GM10266 (cell line): ENCODE measurements at regions not wholly inside any gene's neighbourhood (a gene's known extent, or its start where the extent isn't known, plus 50 kb on each side); places are given as distances from the start of the nearest gene placed in this dataset.

ENCODE experiments used
- DNase-seq: peaks from one replicate; pipeline ENCODE4 v3.0.0; 2012; ENCODE audit errors: extremely low spot score
- CTCF ChIP-seq: IDR thresholded peaks from 2 replicates; pipeline ENCODE4 v1.5.1; 2012; ENCODE audit warnings: mild to moderate bottlenecking, low read depth; ENCODE audit not compliant: control insufficient read depth, insufficient read depth; ENCODE audit errors: missing control alignments

DNA sequence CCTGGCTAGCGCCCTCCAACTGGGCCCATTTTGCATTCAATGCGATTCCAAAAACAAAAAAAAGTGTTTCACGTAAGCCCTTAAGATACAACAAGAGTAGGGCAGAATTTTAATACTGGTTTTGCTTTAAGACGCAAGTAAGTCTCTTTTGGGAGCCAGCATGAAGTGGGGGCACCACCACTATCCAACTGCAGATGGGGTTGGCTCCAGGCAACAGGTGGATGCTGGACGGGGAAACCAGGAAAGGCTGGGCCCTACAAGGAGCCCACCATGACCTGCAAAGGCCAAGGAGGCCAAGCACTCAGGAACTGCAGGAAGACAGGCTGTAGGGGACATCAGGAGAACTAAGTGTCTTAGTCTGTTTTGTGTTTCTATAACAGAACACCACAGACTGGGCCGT is 86.5 kb upstream of the INSIG1 start:
- no peak for DNase-seq
- no peak for TF ChIP-seq CTCF

DNA sequence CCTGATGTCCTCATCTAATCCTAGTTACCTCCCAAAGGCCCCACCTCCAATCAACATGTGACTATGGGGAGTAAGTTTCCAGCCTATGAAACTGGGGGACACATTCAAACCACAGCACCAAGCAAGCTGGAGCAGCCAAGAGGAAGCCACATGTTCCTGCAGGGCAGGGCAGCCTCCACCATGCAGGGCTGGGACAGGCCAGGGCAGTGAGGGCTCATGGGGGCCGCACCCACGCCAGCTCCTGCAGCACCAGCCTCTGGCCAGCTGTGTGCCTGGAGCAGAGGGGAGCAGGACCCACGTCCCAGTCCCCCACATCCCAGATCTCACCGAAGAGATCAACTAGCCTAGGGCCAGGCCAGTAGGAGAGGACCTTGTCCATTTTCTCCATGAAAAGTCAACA is 85.9 kb upstream of the INSIG1 start:
- no peak for TF ChIP-seq CTCF
- DNase-seq = no peak

DNA sequence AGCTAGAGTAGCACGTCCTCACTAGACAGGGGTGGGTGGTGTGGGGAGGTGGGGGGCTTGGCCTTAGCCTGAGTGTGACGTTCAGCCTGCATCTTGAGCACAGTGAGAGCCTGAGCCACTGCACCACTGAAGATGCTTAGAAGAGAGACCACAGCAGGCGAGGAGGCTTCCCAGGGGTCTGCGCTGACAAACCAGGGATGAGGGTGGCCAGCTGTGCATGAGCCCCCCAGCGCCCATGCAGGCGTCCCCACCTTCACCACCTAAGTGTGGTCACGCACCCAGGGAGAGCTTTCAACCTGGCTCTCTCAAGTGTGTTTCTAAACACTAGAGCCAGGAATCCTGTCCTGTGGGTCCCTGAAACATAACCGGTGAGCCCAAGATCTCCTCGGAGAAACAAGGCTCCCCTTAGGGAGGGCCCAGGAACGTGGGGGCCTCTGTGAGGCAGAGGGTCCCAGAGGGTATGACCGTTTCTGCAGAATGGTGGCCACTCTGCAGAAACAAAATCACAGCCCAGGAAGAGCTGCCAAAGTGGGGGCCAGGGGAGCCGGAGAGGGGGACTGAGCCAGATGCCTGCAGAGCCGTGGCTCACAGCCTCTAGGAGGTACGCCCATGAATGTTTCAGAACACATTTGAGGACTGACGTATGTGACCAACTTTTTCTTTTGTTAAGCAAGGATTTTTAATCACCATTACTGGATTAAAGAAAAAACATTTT is 85.2 kb upstream of the INSIG1 start:
- no peak for DNase-seq
- no peak for TF ChIP-seq CTCF

DNA sequence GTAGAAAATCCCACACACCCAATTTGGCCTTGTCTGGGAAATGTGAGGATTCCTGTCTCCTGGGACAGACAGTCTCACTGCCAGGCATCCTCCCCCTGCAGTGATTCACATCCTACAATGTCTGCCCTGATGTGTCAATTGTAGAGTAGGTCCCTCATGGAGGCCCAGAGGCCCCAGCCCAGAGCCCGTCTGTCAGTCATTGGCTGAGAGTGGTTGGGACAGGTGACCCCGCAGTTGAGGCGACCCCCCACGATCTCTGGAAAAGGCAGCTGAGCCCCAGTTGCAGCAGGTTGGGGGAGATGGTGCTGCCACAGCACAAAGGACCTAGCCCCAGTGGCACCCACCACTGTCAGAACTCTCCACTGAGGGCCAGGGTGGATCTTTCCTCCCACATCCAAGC is 84.3 kb upstream of the INSIG1 start:
- no peak for TF ChIP-seq CTCF
- no peak for DNase-seq

GRCh38 chr7:155213955-155214740 is 83.5 kb upstream of the INSIG1 start:
- no peak for TF ChIP-seq CTCF
- no peak for DNase-seq

DNA sequence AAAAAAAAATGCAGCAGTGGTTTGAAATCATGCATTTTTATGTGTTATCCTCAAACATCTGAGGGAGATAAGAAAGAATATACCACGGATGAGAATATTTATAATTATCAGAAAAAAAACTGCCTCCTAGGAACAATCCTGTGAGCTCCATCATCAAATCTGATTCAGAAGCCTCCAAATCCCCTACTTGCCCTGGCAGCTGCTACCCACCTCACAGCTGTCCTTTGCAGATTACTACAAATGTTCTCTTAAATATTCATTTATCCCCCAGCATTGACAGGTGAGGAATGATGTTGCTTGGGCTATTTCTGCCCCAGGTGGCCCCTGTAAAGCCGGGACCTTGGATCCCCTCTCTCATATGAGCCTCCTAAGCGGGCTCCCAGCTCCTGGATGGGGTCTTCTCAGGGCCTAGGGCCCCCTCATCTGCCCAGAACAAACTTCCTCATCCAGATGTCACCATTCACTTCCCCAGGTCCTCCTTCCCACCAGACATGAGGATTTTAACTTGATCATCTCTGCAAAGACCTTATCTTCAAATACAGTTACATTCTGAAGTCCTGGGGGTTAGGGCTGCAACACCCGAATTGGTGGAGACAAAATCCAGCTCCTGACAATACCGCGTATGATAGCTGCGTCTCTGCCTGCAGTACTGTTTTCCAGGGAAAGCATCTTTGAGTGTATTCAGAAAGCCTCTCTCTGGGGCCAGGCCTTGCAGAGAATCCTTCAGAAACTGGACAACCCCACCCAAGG is 81.9 kb upstream of the INSIG1 start:
- no peak for TF ChIP-seq CTCF
- no peak for DNase-seq
